Spleen (tissue), 7 donors: ENCODE measurements at regions not wholly inside any gene's neighbourhood (a gene's known extent, or its start where the extent isn't known, plus 50 kb on each side); places are given as distances from the start of the nearest gene placed in this dataset.

ENCODE experiments used
- CTCF ChIP-seq, 11 experiments: fragments of 200-600 bp in 7 of 11; fragments of 450-650 bp in 4 of 11; sonication (generic) in 4 of 11; IDR thresholded peaks in 8 of 11; conservative IDR thresholded peaks in 3 of 11; 1 replicate in 7 of 11; 2 replicates in 4 of 11; pipeline versions ENCODE4 v1.4.0 to v1.8.0; 2016 to 2021; ENCODE audit warnings: antibody characterized with exemption in 11 of 11, inconsistent platforms in 4 of 11, mild to moderate bottlenecking in 1 of 11
- POLR2A ChIP-seq, 3 donors: fragments of 450-650 bp; IDR thresholded peaks; one replicate each; pipeline ENCODE4 v1.5.1; 2017; ENCODE audit warnings: antibody characterized with exemption in 3 of 3, mild to moderate bottlenecking in 1 of 3
- POLR2AphosphoS5 ChIP-seq, 3 donors: sonication (generic); formaldehyde crosslinking; IDR thresholded peaks; one replicate each; pipeline ENCODE4 v1.5.1; 2017; ENCODE audit warnings: antibody characterized with exemption in 3 of 3
- donor health status: DM: no; HTN: no; CAD: no; lungs with moderate emphysema.
- donor health status: DM: no; HTN: no; CAD: no.
- donor health status: DM: no; HTN: no; CAD: no.

GRCh38 chr6:169141671-169142537, 111.7 kb downstream of the THBS2 start:
- no peak for TF ChIP-seq CTCF (IDR thresholded peaks at IDR 0.05 in 8 of 11, conservative IDR thresholded peaks at IDR 0.05 in 3 of 11)
- no peak for TF ChIP-seq POLR2A (IDR thresholded peaks at IDR 0.05)
- TF ChIP-seq POLR2AphosphoS5 (IDR thresholded peaks at IDR 0.05) = peak; percentile 35 to 63 (median 59)
